Prostate gland (tissue), 2 donors: ENCODE measurements at regions not wholly inside any gene's neighbourhood (a gene's known extent, or its start where the extent isn't known, plus 50 kb on each side); places are given as distances from the start of the nearest gene placed in this dataset.

Experiments
- CTCF ChIP-seq, 4 experiments: fragments of 200-600 bp in 2 of 4; fragments of 450-650 bp in 2 of 4; sonication (generic) in 2 of 4; IDR thresholded peaks; 1 replicate in 3 of 4; 2 replicates in 1 of 4; pipeline ENCODE4 v1.5.1; 2016 to 2019; ENCODE audit warnings: antibody characterized with exemption in 4 of 4, mild to moderate bottlenecking in 2 of 4, moderate library complexity in 2 of 4
- POLR2A ChIP-seq: fragments of 450-650 bp; IDR thresholded peaks from one replicate; pipeline ENCODE4 v1.6.1; 2016; ENCODE audit warnings: antibody characterized with exemption, mild to moderate bottlenecking

GRCh38 chr5:124418390-124418789 is 328.0 kb downstream of the ZNF608 start:
- TF ChIP-seq POLR2A = no peak
- TF ChIP-seq CTCF (IDR thresholded peaks at IDR 0.05) = no peak
